Liver (tissue), 2 donors: ENCODE measurements at regions not wholly inside any gene's neighbourhood (a gene's known extent, or its start where the extent isn't known, plus 50 kb on each side); places are given as distances from the start of the nearest gene placed in this dataset.

Source experiments
- TF ChIP-seq, protein P1 (sequence below): fragments of 150-350 bp; IDR thresholded peaks from 2 replicates; pipeline ENCODE4 v1.5.1; 2017; ENCODE audit warnings: improper control_type of control experiment, low read depth, low read length; ENCODE audit not compliant: missing input control
- TF ChIP-seq, protein P2 (sequence below): IDR thresholded peaks from 2 replicates; pipeline ENCODE4 v1.6.1; 2016; ENCODE audit warnings: antibody characterized with exemption
- donor health status: healthy.

DNA sequence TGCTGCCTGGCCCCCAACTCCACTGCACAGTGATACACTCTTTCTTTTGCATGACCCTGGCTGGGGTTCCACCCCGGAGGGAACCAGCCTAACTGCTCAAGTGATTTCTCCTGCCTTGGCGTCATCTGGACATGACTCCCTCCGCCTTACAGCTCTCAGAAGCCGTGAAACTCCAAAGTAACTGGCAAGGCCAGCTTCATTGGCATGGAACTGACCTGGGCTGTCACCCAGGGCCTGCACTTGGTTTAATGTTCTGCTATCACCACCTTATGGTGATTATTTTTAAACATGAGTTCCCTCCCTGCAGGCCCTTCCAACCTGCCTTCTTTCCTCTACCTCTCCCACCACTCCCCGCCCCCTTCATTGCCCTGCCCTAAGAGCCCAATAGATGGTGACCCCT, 139.7 kb upstream of the CDH5 start:
- TF ChIP-seq, protein P1, sequence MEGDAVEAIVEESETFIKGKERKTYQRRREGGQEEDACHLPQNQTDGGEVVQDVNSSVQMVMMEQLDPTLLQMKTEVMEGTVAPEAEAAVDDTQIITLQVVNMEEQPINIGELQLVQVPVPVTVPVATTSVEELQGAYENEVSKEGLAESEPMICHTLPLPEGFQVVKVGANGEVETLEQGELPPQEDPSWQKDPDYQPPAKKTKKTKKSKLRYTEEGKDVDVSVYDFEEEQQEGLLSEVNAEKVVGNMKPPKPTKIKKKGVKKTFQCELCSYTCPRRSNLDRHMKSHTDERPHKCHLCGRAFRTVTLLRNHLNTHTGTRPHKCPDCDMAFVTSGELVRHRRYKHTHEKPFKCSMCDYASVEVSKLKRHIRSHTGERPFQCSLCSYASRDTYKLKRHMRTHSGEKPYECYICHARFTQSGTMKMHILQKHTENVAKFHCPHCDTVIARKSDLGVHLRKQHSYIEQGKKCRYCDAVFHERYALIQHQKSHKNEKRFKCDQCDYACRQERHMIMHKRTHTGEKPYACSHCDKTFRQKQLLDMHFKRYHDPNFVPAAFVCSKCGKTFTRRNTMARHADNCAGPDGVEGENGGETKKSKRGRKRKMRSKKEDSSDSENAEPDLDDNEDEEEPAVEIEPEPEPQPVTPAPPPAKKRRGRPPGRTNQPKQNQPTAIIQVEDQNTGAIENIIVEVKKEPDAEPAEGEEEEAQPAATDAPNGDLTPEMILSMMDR, result peak; percentile 5
- TF ChIP-seq, protein P2, sequence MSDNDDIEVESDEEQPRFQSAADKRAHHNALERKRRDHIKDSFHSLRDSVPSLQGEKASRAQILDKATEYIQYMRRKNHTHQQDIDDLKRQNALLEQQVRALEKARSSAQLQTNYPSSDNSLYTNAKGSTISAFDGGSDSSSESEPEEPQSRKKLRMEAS, result no peak
